GM13976 (cell line): ENCODE measurements at regions not wholly inside any gene's neighbourhood (a gene's known extent, or its start where the extent isn't known, plus 50 kb on each side); places are given as distances from the start of the nearest gene placed in this dataset.

Experiments used
- DNase-seq: peaks from one replicate; pipeline ENCODE4 v3.0.0; 2012; ENCODE audit warnings: low spot score
- CTCF ChIP-seq: IDR thresholded peaks from 2 replicates; pipeline ENCODE4 v1.5.1; 2012; ENCODE audit warnings: borderline replicate concordance, mild to moderate bottlenecking; ENCODE audit not compliant: insufficient read depth; ENCODE audit errors: extremely low read depth, missing control alignments, control extremely low read depth
- in situ Hi-C: fragments of 300-500 bp; cut with MboI; formaldehyde crosslinking; loops from one replicate; pipeline ENCODE4 v1.12.0; 2022; ENCODE audit warnings: low sequenced_read_pairs, mixed read lengths, inconsistent platforms; ENCODE audit not compliant: unreplicated experiment

- in situ Hi-C loops: no loop called here
- no peak for TF ChIP-seq CTCF
- no peak for DNase-seq
Measured at GRCh38 chr1:87252406-87252805, 76.3 kb upstream of the LMO4 start.

- in situ Hi-C loops: no loop called here
- DNase-seq: no peak
- no peak for TF ChIP-seq CTCF
Measured at GRCh38 chr1:87262688-87263087, 66.0 kb upstream of the LMO4 start.

- DNase-seq: no peak
- in situ Hi-C loops: no loop called here
- TF ChIP-seq CTCF: no peak
Measured at GRCh38 chr1:87263281-87263680, 65.4 kb upstream of the LMO4 start.

- DNase-seq: no peak
- no peak for TF ChIP-seq CTCF
- in situ Hi-C loops: no loop called here
Measured at GRCh38 chr1:87263785-87264184, 64.9 kb upstream of the LMO4 start.

GRCh38 chr1:87264976-87265375 is 63.7 kb upstream of the LMO4 start:
- DNase-seq: no peak
- no peak for TF ChIP-seq CTCF
- in situ Hi-C loops: no loop called here

- no peak for TF ChIP-seq CTCF
- no peak for DNase-seq
- in situ Hi-C loops: no loop called here
Measured at GRCh38 chr1:87265786-87266185, 62.9 kb upstream of the LMO4 start.

GRCh38 chr1:87268111-87268510 is 60.6 kb upstream of the LMO4 start:
- DNase-seq: no peak
- in situ Hi-C loops: no loop called here
- TF ChIP-seq CTCF: no peak
